ENCODE measurements at regions not wholly inside any gene's neighbourhood (a gene's known extent, or its start where the extent isn't known, plus 50 kb on each side); places are given as distances from the start of the nearest gene placed in this dataset.

GRCh38 chr13:74889321-74889720, 592.6 kb downstream of the TBC1D4 start:
- no peak for TF ChIP-seq POLR2AphosphoS5 (IDR thresholded peaks at IDR 0.05; ENCODE audit: low read depth, low read length)
- TF ChIP-seq CTCF (IDR thresholded peaks at IDR 0.05), result no peak
- TF ChIP-seq TCF7L2 (IDR thresholded peaks at IDR 0.05; ENCODE audit: low read depth, low read length), result no peak
- no peak for TF ChIP-seq REST (IDR thresholded peaks at IDR 0.05; ENCODE audit: insufficient read depth in 1 of 2, low read depth in 2 of 2, low read length in 1 of 2)
- TF ChIP-seq SIN3A (IDR thresholded peaks at IDR 0.05; ENCODE audit: borderline replicate concordance, insufficient read depth, low read depth, low read length), result no peak

Data from Panc1 (cell line).